Parathyroid adenoma (tissue), 2 donors: ENCODE measurements at regions not wholly inside any gene's neighbourhood (a gene's known extent, or its start where the extent isn't known, plus 50 kb on each side); places are given as distances from the start of the nearest gene placed in this dataset.

Experiments
- H2AFZ ChIP-seq: fragments of 300-600 bp; sonication (generic); one replicate; pipeline ENCODE4 v1.7.0; 2017; ENCODE audit warnings: antibody characterized with exemption, mild to moderate bottlenecking
- H3K27ac ChIP-seq: fragments of 300-600 bp; sonication (generic); one replicate; pipeline ENCODE4 v1.7.0; 2017
- H3K27me3 ChIP-seq: fragments of 300-600 bp; sonication (generic); one replicate; pipeline ENCODE4 v1.7.0; 2017; ENCODE audit warnings: low read length; ENCODE audit not compliant: control insufficient read depth, insufficient read depth
- H3K36me3 ChIP-seq: fragments of 300-600 bp; sonication (generic); one replicate; pipeline ENCODE4 v1.7.0; 2017; ENCODE audit warnings: low read length; ENCODE audit not compliant: control insufficient read depth, insufficient read depth
- H3K4me1 ChIP-seq: fragments of 300-600 bp; sonication (generic); one replicate; pipeline ENCODE4 v1.7.0; 2017; ENCODE audit warnings: control low read depth
- H3K4me2 ChIP-seq: fragments of 300-600 bp; sonication (generic); one replicate; pipeline ENCODE4 v1.7.0; 2017; ENCODE audit warnings: low read length
- H3K4me3 ChIP-seq: fragments of 300-600 bp; sonication (generic); one replicate; pipeline ENCODE4 v1.7.0; 2017; ENCODE audit warnings: low read depth, low read length
- H3K79me2 ChIP-seq: fragments of 300-600 bp; sonication (generic); one replicate; pipeline ENCODE4 v1.7.0; 2017; ENCODE audit warnings: control low read depth
- H3K9ac ChIP-seq: fragments of 300-600 bp; sonication (generic); one replicate; pipeline ENCODE4 v1.7.0; 2017; ENCODE audit warnings: mild to moderate bottlenecking
- H3K9me3 ChIP-seq: fragments of 300-600 bp; sonication (generic); one replicate; pipeline ENCODE4 v1.7.0; 2017; ENCODE audit warnings: low read length; ENCODE audit not compliant: control insufficient read depth
- TF ChIP-seq, protein P1 (sequence below): fragments of 300-600 bp; sonication (generic); IDR thresholded peaks from one replicate; pipeline ENCODE4 v1.7.0; 2017; ENCODE audit warnings: antibody characterized with exemption, mild to moderate bottlenecking
- donor health status: primary hyperparathyroidism.

DNA sequence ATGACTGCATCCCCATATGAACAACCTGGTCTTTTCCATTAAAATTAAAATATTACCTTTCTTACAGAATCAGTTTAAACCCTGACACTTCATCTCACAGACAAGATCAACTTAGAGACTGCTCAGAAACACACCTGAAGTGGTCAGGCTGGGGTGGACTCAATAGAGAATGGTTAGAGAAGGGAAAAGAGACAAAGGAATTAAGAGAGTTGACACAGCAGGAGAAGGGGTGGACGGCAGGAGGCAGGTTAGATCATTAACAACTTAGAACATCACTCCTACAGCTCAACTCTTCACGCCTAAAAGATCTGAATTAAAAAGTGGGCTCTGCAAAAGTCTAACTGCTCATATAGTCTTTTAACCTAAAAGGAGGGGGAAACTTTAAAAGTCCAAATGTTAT lies 157.7 kb upstream of the COL1A2 start:
- no peaks in the 10 kb centered on the region for H3K36me3 ChIP-seq
- H3K4me2 ChIP-seq = no peak overlapping the region
- TF ChIP-seq, protein P1, sequence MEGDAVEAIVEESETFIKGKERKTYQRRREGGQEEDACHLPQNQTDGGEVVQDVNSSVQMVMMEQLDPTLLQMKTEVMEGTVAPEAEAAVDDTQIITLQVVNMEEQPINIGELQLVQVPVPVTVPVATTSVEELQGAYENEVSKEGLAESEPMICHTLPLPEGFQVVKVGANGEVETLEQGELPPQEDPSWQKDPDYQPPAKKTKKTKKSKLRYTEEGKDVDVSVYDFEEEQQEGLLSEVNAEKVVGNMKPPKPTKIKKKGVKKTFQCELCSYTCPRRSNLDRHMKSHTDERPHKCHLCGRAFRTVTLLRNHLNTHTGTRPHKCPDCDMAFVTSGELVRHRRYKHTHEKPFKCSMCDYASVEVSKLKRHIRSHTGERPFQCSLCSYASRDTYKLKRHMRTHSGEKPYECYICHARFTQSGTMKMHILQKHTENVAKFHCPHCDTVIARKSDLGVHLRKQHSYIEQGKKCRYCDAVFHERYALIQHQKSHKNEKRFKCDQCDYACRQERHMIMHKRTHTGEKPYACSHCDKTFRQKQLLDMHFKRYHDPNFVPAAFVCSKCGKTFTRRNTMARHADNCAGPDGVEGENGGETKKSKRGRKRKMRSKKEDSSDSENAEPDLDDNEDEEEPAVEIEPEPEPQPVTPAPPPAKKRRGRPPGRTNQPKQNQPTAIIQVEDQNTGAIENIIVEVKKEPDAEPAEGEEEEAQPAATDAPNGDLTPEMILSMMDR = no peak
- H3K4me1 ChIP-seq = no peaks in the 10 kb centered on the region
- H3K27me3 ChIP-seq = no peaks in the 10 kb centered on the region
- H3K4me3 ChIP-seq = no peak overlapping the region
- H2AFZ ChIP-seq = no peak overlapping the region
- H3K79me2 ChIP-seq = no peaks in the 10 kb centered on the region
- H3K9ac ChIP-seq = no peak overlapping the region
- H3K27ac ChIP-seq = no peak overlapping the region
- no peaks in the 10 kb centered on the region for H3K9me3 ChIP-seq

DNA sequence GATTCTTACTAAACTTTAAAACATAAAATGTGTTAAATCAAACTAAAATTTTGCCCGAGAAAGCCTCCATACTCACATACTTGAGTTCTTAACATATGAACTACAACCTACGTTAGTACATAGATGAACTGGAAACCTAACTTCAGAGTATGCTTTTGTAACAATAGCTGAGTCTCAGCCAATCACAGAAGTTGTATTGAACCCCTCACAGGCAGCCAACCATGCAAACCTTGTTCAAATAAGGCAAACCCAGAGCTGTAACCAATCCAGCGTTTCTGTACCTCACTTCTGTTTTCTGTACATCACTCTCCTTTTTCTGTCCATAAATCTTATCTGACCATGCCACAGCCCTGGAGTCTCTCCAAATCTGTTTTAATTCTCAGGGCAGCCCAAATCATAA lies 157.3 kb upstream of the COL1A2 start:
- Histone ChIP-seq H3K27ac (no peak overlapping the region), H3K4me1 (no peaks in the 10 kb centered on the region), H3K4me2 (no peak overlapping the region), H3K36me3 (no peaks in the 10 kb centered on the region), H3K9me3 (no peaks in the 10 kb centered on the region), H3K27me3 (no peaks in the 10 kb centered on the region), H2AFZ (no peak overlapping the region), H3K79me2 (no peaks in the 10 kb centered on the region), H3K9ac (no peak overlapping the region), H3K4me3 (no peak overlapping the region)
- TF ChIP-seq, protein P1 = no peak

DNA sequence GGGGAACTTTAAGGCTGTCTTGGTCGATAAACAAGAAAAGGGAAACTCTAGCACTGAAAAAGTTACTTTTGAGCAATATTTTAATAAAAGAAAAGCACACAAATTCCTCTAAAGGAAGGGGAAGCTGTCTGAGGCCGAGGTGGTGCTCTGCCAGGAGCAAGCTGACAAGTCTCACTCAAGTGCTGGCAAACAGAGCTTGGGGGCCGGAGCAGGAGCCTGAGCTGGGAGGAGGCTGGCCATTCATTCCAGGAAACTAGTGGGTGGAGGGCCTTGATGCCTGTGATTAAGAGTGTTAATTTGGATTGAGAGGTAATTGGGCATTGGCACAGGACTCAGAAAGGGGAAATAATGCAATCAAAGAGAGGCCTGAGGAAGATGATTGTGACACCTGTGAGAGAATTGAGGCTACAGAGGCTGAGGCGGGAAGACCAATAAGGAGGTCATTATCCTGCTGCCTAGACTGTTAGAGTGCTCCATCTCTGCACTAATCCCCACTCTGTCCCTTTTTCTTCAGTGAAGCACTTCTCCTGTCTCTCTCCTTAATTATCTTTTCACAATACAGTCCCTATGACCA lies 154.9 kb upstream of the COL1A2 start:
- H3K27me3 ChIP-seq = no peaks in the 10 kb centered on the region
- no peaks in the 10 kb centered on the region for H3K79me2 ChIP-seq
- no peak overlapping the region for H2AFZ ChIP-seq
- no peak overlapping the region for H3K4me3 ChIP-seq
- H3K4me2 ChIP-seq = no peak overlapping the region
- no peak overlapping the region for H3K27ac ChIP-seq
- H3K9ac ChIP-seq = no peak overlapping the region
- TF ChIP-seq, protein P1 = no peak
- no peaks in the 10 kb centered on the region for H3K36me3 ChIP-seq
- H3K9me3 ChIP-seq = no peaks in the 10 kb centered on the region
- no peaks in the 10 kb centered on the region for H3K4me1 ChIP-seq

DNA sequence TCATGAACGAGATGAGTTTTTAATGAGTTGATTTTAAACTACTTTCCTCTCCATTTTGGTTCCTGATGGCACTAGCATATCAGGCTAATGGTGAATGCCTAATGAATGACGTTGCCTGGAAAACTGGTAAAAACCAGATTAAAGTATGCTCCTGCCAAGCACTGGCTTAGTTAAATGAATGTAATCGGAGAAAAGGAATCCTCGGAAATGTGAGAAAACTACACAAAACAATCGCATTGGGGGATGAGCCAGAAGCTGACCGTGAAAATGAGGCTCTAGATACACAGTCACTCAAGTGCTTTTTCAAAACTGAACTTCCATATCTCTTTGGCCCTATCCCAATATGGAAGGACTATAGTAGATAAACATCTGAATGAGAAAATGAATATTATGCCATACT lies 153.8 kb upstream of the COL1A2 start:
- no peak overlapping the region for H3K27ac ChIP-seq
- H3K4me3 ChIP-seq = no peak overlapping the region
- no peaks in the 10 kb centered on the region for H3K4me1 ChIP-seq
- H3K9me3 ChIP-seq = no peaks in the 10 kb centered on the region
- no peak overlapping the region for H3K4me2 ChIP-seq
- no peaks in the 10 kb centered on the region for H3K27me3 ChIP-seq
- TF ChIP-seq, protein P1 = no peak
- no peaks in the 10 kb centered on the region for H3K79me2 ChIP-seq
- no peak overlapping the region for H2AFZ ChIP-seq
- H3K9ac ChIP-seq = no peak overlapping the region
- H3K36me3 ChIP-seq = no peaks in the 10 kb centered on the region

DNA sequence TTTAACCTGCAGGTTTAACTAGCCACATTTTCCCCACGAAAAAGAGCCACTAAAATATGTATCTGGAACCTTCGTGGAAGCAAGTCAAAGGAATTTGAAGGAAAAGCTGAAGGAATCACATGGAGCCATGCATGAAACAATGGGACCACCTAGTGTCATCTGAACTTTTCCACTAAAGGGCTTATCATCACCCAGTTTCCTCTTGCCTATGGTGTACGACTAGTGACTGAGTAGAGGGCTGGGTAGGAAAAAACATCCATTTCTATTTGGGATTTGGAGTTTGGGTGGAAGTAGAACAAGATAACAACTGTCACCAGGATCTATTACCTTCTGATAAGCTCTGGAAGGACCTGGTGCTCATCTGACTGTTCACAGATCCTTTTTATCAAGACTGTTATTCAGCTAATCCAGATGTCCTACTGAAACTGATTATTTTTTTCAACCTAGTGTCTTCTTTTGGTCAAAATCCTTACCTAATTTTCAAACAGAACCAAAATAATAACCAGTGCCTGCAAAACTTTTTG lies 153.2 kb upstream of the COL1A2 start:
- TF ChIP-seq, protein P1 = no peak
- no peaks in the 10 kb centered on the region for H3K36me3 ChIP-seq

More for the DNA sequence above, 153.2 kb upstream of the COL1A2 start:
- Histone ChIP-seq H3K27me3 (no peaks in the 10 kb centered on the region), H3K27ac (no peak overlapping the region), H3K9ac (no peak overlapping the region), H3K9me3 (no peaks in the 10 kb centered on the region), H2AFZ (no peak overlapping the region), H3K4me3 (no peak overlapping the region), H3K4me1 (no peaks in the 10 kb centered on the region), H3K4me2 (no peak overlapping the region), H3K79me2 (no peaks in the 10 kb centered on the region)
